HG03095 (cell line): ENCODE measurements at regions not wholly inside any gene's neighbourhood (a gene's known extent, or its start where the extent isn't known, plus 50 kb on each side); places are given as distances from the start of the nearest gene placed in this dataset.
"Not testable (repeated sequence)": the region's sequence is repeated elsewhere in the genome, so short reads cannot be mapped to it uniquely, and the experiment has no call there.

Source experiments
- ATAC-seq: cut with Tn5 transposase; IDR thresholded peaks from one replicate; pipeline ENCODE4 v1.9.1; 2021; ENCODE audit warnings: moderate library complexity; ENCODE audit not compliant: unreplicated experiment

- ATAC-seq, result no peak
Observed at GRCh38 chr12:92987362-92987761, 58.3 kb upstream of the EEA1 start.

GRCh38 chr12:92987846-92988621 is 58.9 kb upstream of the EEA1 start:
- peak; percentile 79 for ATAC-seq

- no peak for ATAC-seq
Observed at GRCh38 chr12:92988622-92989130, 59.6 kb upstream of the EEA1 start.

- peak; percentile 27 for ATAC-seq
Observed at GRCh38 chr12:92989715-92990484, 60.8 kb upstream of the EEA1 start.

GRCh38 chr12:92991134-92991533 is 62.0 kb upstream of the EEA1 start:
- no peak for ATAC-seq

GRCh38 chr12:92992041-92992440 is 62.9 kb upstream of the EEA1 start:
- ATAC-seq, result no peak

GRCh38 chr12:92993259-92993658 is 64.2 kb upstream of the EEA1 start:
- ATAC-seq, result no peak

GRCh38 chr12:92995258-92995903 is 66.3 kb upstream of the EEA1 start:
- peak; percentile 69 for ATAC-seq

GRCh38 chr12:93000026-93000425 is 70.9 kb upstream of the EEA1 start:
- no peak for ATAC-seq

- ATAC-seq, result no peak
Observed at GRCh38 chr12:93001407-93001806, 72.3 kb upstream of the EEA1 start.

GRCh38 chr12:93002293-93003054 is 73.4 kb upstream of the EEA1 start:
- no peak for ATAC-seq

GRCh38 chr12:93003531-93004239 is 74.6 kb upstream of the EEA1 start:
- no peak for ATAC-seq

GRCh38 chr12:93005928-93006392 is 76.9 kb upstream of the EEA1 start:
- ATAC-seq, result no peak

- no peak for ATAC-seq
Observed at GRCh38 chr12:93006471-93007208, 77.5 kb upstream of the EEA1 start.

- ATAC-seq, result no peak
Observed at GRCh38 chr12:93007544-93007943, 78.4 kb upstream of the EEA1 start.

- peak; percentile 69 for ATAC-seq
Observed at GRCh38 chr12:93008044-93008778, 79.1 kb upstream of the EEA1 start.

GRCh38 chr12:93008880-93009279 is 79.8 kb upstream of the EEA1 start:
- ATAC-seq, result not testable (repeated sequence)

GRCh38 chr12:93009533-93009932 is 80.4 kb upstream of the EEA1 start:
- ATAC-seq, result no peak

- no peak for ATAC-seq
Observed at GRCh38 chr12:93010461-93010860, 81.4 kb upstream of the EEA1 start.
